IgD-negative memory B cell (primary cell): ENCODE measurements at regions not wholly inside any gene's neighbourhood (a gene's known extent, or its start where the extent isn't known, plus 50 kb on each side); places are given as distances from the start of the nearest gene placed in this dataset.

Experiments used
- H3K27ac Mint-ChIP-seq, 3 donors: one replicate each; pipeline ENCODE4 v1.8.0; 2020 to 2022; ENCODE audit warnings: mild to moderate bottlenecking in 3 of 3, mixed read lengths in 3 of 3, moderate library complexity in 1 of 3
- H3K27me3 Mint-ChIP-seq: one replicate; pipeline ENCODE4 v1.8.0; 2021; ENCODE audit warnings: mixed read lengths
- H3K36me3 Mint-ChIP-seq: one replicate; pipeline ENCODE4 v1.8.0; 2020; ENCODE audit warnings: mild to moderate bottlenecking, mixed read lengths
- H3K4me1 Mint-ChIP-seq, 3 donors: one replicate each; pipeline ENCODE4 v1.8.0; 2020 to 2022; ENCODE audit warnings: mixed read lengths in 3 of 3, mild to moderate bottlenecking in 1 of 3
- H3K4me3 Mint-ChIP-seq, 4 donors: one replicate each; pipeline ENCODE4 v1.8.0; 2020 to 2022; ENCODE audit warnings: mild to moderate bottlenecking in 4 of 4, mixed read lengths in 4 of 4, moderate library complexity in 3 of 4
- H3K9me3 Mint-ChIP-seq, 3 donors: one replicate each; pipeline ENCODE4 v1.8.0; 2020 to 2021; ENCODE audit warnings: mixed read lengths in 3 of 3, mild to moderate bottlenecking in 1 of 3

DNA sequence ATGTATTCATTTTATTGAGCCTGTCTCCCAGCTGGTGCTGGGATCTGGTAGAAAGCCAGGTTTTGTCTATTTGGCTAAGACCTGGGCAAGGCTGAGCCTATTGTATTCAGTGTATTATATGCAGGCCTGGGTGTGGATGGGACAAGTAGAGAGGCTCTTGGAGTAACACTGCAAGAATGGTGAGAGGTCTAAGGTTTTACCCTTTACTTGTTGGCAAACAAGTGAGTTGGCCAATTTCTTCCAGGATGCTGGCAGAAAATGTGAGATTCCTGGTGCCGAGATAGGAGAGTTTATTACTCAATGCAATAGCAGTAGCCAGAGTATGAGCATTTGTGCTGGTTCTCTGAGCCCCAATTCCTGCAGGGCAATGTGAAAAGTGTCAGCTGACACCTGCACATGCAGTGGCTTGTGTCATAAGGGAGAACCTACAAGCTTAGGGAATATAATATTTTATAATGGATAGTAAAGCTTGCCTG, 141.7 kb upstream of the PRLR start:
- no peaks in the 10 kb centered on the region for H3K36me3 Mint-ChIP-seq
- H3K27ac Mint-ChIP-seq: no peak overlapping the region
- H3K27me3 Mint-ChIP-seq: peaks cover 1% of the 10 kb centered on the region
- no peaks in the 10 kb centered on the region for H3K9me3 Mint-ChIP-seq
- no peak overlapping the region for H3K4me3 Mint-ChIP-seq
- H3K4me1 Mint-ChIP-seq: peaks cover 0 to 2% (median 0%) of the 10 kb centered on the region in 3 donors

DNA sequence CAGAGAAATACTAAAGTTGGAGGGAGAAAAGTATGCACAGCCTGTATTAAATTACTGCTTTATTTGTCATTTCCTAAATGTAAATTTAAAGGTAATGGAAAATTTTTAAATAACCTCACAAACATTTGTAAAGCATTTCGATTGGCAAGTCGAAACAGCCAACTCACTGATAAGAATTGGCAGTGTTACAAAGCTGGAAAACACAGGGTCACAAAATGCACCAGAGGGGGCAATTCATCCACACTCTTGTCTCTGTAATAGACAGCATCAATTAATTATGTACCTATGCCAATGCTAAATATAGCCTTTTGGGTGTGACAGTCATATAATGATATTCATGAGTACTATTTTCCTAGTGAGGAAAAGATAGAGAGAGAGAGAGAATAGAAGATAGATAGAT, 140.6 kb upstream of the PRLR start:
- Mint-ChIP-seq H3K27me3 (no peaks in the 10 kb centered on the region), H3K4me3 (no peak overlapping the region), H3K9me3 (no peaks in the 10 kb centered on the region), H3K4me1 (peaks cover 0 to 4% (median 0%) of the 10 kb centered on the region in 3 donors), H3K27ac (no peak overlapping the region), H3K36me3 (no peaks in the 10 kb centered on the region)

DNA sequence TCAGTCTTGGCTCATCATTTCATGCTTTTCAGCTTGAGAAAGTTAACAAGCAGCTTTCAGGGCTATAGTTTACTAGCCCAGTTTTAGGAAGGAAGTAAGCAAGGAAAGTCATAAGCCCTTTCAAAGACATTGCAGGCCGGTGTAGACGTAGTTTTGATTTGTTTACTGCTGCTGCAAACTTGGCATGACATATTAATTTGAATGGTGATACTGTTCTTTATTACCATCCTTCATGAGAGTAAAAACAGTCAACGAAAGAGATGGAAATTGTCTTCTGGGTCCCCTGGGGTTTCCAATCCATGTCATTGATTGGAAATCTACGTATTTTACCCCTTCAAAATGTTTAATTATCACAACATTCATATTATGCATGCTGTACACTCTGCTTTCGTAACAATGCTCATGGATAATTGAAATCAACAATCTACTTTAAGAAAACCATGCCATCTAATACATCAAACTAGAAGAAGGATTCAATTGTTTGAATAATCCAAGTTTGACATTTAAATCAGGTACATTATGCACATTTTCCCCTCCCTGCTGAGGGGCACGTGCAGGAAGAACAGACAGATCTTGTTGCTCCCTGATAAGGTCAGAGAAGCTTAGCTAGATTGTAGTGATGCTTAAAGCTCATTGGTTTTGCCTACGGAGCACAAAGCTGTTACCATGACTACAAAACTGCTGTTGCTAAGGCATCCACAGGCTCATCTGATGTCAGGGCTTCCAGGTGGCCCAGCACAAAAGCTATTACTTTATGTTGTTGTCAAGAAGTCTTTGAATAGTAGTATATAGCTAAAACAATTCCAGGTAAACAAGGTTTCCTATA, 139.9 kb upstream of the PRLR start:
- Mint-ChIP-seq H3K27ac (no peak overlapping the region), H3K9me3 (no peaks in the 10 kb centered on the region)

DNA sequence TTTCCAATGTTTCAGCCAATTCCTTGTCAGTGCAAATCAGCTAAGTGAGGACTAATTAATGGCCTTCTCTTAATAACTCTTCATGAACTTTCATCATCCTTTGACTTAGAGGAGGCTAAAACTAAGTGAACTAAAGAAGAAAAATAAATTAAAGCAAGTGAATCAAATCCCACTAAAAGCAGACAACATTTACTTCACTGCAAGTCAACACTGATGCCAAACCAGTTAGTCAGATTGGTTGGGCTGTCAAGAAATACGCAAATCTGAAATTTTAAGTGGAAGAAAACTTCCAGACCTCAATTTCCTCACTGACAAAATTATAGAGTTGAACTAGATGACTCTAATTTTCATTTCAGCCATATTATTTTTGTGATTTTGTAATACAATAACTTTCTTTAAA, 137.2 kb upstream of the PRLR start:
- H3K9me3 Mint-ChIP-seq: peaks cover 0 to 2% (median 2%) of the 10 kb centered on the region in 3 donors
- H3K27me3 Mint-ChIP-seq: no peaks in the 10 kb centered on the region
- H3K4me3 Mint-ChIP-seq: no peak overlapping the region
- H3K27ac Mint-ChIP-seq: no peak overlapping the region
- H3K36me3 Mint-ChIP-seq: no peaks in the 10 kb centered on the region
- peaks cover 0 to 2% (median 0%) of the 10 kb centered on the region in 3 donors for H3K4me1 Mint-ChIP-seq

More for the DNA sequence above, 139.9 kb upstream of the PRLR start:
- Mint-ChIP-seq H3K4me1 (peaks cover 0 to 4% (median 0%) of the 10 kb centered on the region in 3 donors), H3K4me3 (no peak overlapping the region), H3K36me3 (no peaks in the 10 kb centered on the region), H3K27me3 (no peaks in the 10 kb centered on the region)

DNA sequence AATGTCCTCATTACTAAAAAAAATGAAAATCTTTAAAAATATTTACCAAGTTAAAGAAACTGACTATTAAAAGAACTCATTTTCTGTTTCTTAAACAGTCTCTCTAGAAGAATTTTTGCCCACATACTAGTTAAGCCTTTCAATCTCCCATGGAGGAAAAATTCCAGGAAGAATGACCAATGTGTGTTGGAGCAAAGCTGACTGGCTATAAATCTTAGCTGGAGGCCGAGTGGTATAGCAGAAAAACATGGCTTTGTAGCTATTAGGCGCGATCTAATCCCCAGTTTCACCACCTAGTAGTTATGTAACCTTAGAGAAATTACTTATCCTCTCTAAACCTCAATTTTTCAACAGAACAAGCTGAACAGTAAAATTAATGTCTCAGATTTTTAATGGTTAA, 135.5 kb upstream of the PRLR start:
- no peaks in the 10 kb centered on the region for H3K36me3 Mint-ChIP-seq

DNA sequence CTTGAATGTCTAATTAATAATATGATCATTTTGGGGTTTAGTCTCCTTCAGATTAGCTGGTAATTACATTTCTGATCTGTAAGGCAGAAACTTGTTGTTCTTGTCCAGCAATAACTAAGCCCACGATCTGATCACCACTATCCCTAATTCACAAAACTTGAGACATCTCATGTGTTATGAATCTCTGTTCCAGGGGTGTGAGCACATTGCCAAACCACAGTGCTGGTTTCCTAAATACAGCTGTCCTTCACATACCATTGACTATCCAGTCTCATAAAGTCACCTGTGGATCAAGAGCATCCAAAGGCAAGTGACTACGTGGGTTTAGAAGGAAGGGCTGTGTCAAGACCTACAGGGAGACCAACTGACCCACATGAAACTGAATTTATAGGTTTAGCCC, 134.1 kb upstream of the PRLR start:
- Mint-ChIP-seq H3K27ac (no peak overlapping the region), H3K9me3 (peaks cover 0 to 2% (median 2%) of the 10 kb centered on the region in 3 donors), H3K4me1 (peaks cover 0 to 2% (median 0%) of the 10 kb centered on the region in 3 donors), H3K27me3 (no peaks in the 10 kb centered on the region), H3K4me3 (no peak overlapping the region), H3K36me3 (no peaks in the 10 kb centered on the region)

More for the DNA sequence above, 135.5 kb upstream of the PRLR start:
- Mint-ChIP-seq H3K27me3 (no peaks in the 10 kb centered on the region), H3K4me3 (no peak overlapping the region), H3K4me1 (peaks cover 0 to 2% (median 0%) of the 10 kb centered on the region in 3 donors), H3K27ac (no peak overlapping the region), H3K9me3 (peaks cover 0 to 2% (median 2%) of the 10 kb centered on the region in 3 donors)

DNA sequence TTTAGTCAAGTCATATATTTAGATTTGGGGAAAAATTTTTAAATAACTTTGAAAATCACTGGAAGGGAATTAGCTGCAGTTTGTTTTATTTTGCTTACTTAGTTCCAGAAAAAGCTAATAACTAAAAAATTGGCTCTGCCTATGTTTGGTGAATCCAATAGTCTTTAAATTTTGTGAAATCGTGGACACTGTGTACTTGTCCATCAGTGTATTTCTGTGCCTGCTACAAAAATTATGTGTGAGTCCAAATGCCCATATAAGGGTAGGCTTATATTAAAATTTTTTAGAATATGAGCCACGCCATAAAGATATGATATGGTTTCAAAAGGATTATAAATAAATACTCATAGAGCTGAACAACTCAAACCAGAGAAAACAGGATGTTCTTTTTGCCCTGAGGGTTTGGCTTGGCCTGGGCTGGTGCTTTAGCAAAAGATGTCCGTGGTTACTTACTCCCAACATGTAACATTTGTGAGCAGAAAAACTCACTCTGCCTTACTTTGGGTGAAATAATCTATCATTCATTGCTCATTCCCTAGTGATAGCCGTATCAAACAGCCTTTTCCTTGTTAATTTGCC, 133.2 kb upstream of the PRLR start:
- H3K27me3 Mint-ChIP-seq: no peaks in the 10 kb centered on the region

DNA sequence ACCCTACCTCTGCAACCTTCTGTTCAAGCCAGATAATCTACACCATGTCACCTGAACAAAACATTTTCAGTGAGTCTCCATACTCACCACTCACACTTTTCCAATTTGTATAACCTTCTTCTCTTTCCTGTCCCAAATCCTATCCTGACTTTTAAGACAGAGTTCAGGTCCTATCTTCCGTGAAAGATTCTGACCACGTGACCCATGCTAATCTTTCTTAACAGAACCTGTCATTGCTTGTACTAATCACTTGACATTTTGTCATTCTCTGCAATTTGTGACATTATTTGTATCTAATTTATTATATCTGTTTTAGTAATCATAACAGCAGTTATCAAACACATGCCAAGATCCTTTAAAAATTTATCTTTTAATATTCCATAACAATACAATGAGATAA, 132.5 kb upstream of the PRLR start:
- H3K4me3 Mint-ChIP-seq: no peak overlapping the region
- H3K27me3 Mint-ChIP-seq: no peaks in the 10 kb centered on the region
- no peaks in the 10 kb centered on the region for H3K36me3 Mint-ChIP-seq
- peaks cover 0 to 2% (median 2%) of the 10 kb centered on the region in 3 donors for H3K9me3 Mint-ChIP-seq
- no peak overlapping the region for H3K27ac Mint-ChIP-seq
- H3K4me1 Mint-ChIP-seq: peaks cover 0 to 2% (median 0%) of the 10 kb centered on the region in 3 donors

More for the DNA sequence above, 133.2 kb upstream of the PRLR start:
- Mint-ChIP-seq H3K4me1 (peaks cover 0 to 2% (median 0%) of the 10 kb centered on the region in 3 donors), H3K36me3 (no peaks in the 10 kb centered on the region), H3K4me3 (no peak overlapping the region), H3K27ac (no peak overlapping the region), H3K9me3 (peaks cover 0 to 2% (median 2%) of the 10 kb centered on the region in 3 donors)

DNA sequence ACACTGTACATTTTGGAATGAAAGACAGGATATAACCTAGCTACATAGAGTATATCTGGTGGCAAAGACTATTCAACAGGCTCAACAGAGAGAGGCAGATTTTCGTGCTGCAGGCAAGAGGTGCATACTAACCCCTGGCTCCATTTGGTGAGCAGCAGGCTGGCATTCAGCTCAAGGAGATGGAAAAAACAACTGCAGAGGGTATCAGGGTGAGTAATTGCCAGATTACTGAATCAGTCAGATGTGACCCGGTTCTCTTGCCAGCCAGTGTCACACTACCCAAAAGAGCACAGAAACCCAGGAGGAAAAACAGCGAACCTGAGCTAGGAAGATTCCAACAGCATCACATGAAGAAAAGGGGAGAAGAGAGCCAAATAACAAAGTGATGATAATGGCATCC, 130.4 kb upstream of the PRLR start:
- no peak overlapping the region for H3K27ac Mint-ChIP-seq
- H3K36me3 Mint-ChIP-seq: no peaks in the 10 kb centered on the region
- peaks cover 0 to 2% (median 2%) of the 10 kb centered on the region in 3 donors for H3K9me3 Mint-ChIP-seq
- H3K4me1 Mint-ChIP-seq: no peaks in the 10 kb centered on the region
- H3K4me3 Mint-ChIP-seq: no peak overlapping the region
- H3K27me3 Mint-ChIP-seq: no peaks in the 10 kb centered on the region

DNA sequence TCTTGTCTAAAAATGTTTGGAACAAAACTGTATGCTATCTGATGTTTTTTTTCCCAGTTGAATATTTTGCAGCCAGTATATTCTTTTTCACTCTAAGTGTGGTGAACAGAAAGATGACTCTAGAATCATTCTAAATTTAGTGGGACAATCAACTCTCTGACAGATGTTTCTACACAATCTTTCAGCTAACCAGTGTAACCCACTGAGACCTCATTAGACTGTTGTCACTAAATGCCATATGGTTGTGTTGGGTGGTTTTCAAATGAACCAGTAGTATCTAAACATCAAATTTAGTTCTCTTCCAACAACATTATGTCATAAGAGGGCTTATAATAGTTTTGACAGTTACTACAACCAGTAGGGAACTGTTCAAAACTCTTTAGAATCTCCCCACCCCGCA, 129.6 kb upstream of the PRLR start:
- peaks cover 0 to 2% (median 2%) of the 10 kb centered on the region in 3 donors for H3K9me3 Mint-ChIP-seq
- no peaks in the 10 kb centered on the region for H3K4me1 Mint-ChIP-seq
- no peak overlapping the region for H3K4me3 Mint-ChIP-seq
- no peaks in the 10 kb centered on the region for H3K36me3 Mint-ChIP-seq
- H3K27me3 Mint-ChIP-seq: no peaks in the 10 kb centered on the region
- H3K27ac Mint-ChIP-seq: no peak overlapping the region

DNA sequence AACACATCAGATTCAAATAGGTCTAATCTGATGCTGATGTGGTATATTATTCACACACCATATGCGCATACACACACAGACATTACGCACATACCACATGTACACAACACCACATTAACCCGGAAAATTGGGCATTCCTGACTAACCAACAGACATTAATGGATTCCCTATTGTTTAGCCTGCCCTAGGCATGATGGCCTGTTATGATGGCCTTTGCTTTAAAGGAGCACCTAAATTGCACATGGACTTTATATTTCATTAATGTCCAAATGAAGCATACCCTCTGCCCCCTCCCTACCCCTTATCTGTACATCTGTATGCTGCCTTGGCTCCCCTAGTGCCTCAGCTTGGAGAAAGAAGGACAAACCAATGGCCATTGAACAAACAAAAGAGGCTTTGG, 127.7 kb upstream of the PRLR start:
- Mint-ChIP-seq H3K4me1 (no peaks in the 10 kb centered on the region), H3K9me3 (peaks cover 0 to 3% (median 2%) of the 10 kb centered on the region in 3 donors), H3K4me3 (no peak overlapping the region), H3K36me3 (no peaks in the 10 kb centered on the region), H3K27me3 (no peaks in the 10 kb centered on the region), H3K27ac (no peak overlapping the region)

DNA sequence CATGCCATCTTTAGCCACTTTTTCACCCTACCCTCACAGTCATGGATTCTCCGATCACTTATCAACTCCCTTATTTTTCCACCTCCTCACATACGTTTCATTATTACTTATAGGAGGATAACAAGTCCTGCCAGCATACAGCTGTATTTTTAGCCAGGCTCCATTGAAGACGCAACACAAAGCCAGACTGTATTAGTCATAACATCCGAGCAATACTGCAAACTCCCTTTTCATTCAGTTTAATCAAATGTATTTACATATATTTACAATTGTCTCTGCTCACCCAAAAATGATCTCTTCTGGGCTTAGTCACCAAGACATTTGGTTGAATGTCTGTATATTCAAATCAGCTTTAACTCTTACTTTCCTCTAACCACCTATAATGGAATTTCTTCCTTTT, 126.4 kb upstream of the PRLR start:
- H3K4me1 Mint-ChIP-seq: no peaks in the 10 kb centered on the region
- no peaks in the 10 kb centered on the region for H3K27me3 Mint-ChIP-seq
- peaks cover 0 to 12% (median 3%) of the 10 kb centered on the region in 3 donors for H3K9me3 Mint-ChIP-seq
- H3K27ac Mint-ChIP-seq: no peak overlapping the region
- no peak overlapping the region for H3K4me3 Mint-ChIP-seq
- no peaks in the 10 kb centered on the region for H3K36me3 Mint-ChIP-seq

DNA sequence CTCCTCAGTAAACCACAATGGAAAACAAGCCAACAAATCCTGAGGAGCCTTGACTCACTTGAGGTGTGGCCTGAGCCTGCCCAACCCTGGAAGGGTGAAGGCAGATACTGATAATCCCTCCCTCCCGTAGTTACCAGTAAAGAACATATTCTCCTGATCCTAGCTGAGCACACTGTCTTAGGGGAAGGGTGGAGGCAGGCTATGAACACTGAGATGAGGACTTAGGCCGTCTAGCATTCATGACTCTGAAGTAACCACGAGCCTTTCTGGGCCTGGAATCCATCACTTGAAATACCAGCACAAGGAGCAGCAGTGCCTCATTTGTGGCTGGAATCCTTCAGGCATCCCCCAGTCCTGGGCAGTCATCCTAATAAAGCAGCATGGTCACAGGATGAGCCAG, 124.5 kb upstream of the PRLR start:
- no peak overlapping the region for H3K4me3 Mint-ChIP-seq
- no peak overlapping the region for H3K27ac Mint-ChIP-seq
- H3K4me1 Mint-ChIP-seq: no peaks in the 10 kb centered on the region
- H3K9me3 Mint-ChIP-seq: peaks cover 3 to 19% (median 4%) of the 10 kb centered on the region in 3 donors
- no peaks in the 10 kb centered on the region for H3K36me3 Mint-ChIP-seq
- no peaks in the 10 kb centered on the region for H3K27me3 Mint-ChIP-seq

DNA sequence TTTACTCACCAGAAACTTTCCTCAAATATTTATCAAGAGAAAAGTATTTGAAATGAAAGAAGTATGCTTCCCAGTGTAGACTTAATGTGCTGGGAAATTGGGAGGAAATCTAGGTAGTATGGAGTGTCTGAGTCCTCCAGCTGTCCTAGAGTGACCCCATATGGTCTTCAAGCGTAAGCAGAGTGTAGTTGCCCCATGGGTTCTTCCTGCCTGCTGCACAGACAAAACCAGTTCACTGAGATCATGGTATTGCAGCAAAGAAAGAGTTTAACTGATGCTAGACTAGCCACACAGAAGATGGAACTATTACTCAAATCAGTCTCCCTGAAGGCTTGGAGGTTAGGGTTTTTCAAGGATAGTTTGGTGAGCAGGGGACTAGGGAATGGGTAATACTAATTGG, 114.9 kb upstream of the PRLR start:
- Mint-ChIP-seq H3K4me3 (no peak overlapping the region), H3K36me3 (no peaks in the 10 kb centered on the region), H3K27ac (no peak overlapping the region), H3K9me3 (peaks cover 6 to 10% (median 6%) of the 10 kb centered on the region in 3 donors), H3K4me1 (no peaks in the 10 kb centered on the region), H3K27me3 (no peaks in the 10 kb centered on the region)

DNA sequence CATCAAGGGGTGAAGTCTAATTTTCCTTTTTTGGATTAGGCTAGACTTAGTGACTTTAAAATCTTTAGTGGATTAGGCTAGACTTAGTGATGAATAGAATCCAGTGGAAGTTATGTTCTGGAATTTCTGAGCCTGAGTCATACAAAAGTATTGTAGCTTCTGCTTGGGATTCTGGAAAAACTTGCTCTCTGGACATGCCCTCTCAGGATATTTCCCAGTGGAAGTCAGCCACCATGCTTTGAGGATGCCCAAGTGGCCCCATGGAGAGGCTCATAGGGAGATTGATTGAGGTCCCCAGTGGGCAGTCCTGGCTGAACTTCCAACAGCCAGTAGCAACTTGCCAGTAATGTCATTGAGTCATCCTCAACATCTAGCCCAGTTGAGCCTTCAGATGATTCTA, 112.4 kb upstream of the PRLR start:
- H3K27ac Mint-ChIP-seq: no peak overlapping the region
- H3K9me3 Mint-ChIP-seq: peaks cover 3 to 12% (median 5%) of the 10 kb centered on the region in 3 donors
- no peak overlapping the region for H3K4me3 Mint-ChIP-seq
- no peaks in the 10 kb centered on the region for H3K4me1 Mint-ChIP-seq
- no peaks in the 10 kb centered on the region for H3K27me3 Mint-ChIP-seq
- no peaks in the 10 kb centered on the region for H3K36me3 Mint-ChIP-seq
